Mucosa of gallbladder (tissue), 1 donor: ENCODE measurements at regions not wholly inside any gene's neighbourhood (a gene's known extent, or its start where the extent isn't known, plus 50 kb on each side); places are given as distances from the start of the nearest gene placed in this dataset.

ENCODE experiments used
- DNase-seq: peaks from one replicate; pipeline ENCODE4 v3.0.0-alpha.2; 2020; ENCODE audit warnings: low spot score
- donor health status: DM: no; HTN: no; CAD: no.

DNA sequence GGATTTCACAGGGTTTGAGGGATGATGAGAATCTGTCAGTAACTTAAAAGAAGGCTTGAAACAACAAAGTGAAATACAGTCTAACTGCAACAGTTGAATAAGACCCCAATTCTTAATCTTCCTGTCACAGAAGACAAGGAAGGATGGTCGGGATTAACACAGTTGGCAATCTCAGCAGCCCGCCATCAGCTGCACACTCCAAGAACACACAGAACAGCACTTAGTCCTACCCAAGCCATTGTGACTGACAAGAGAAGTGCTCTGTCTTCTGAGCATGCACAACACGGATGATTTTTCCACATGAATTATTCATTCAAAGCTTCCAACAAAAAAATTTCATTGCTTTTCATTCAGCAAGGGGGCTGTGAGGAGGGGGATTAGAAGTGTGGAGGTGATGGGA lies 576.1 kb downstream of the TLE4 start:
- no peak for DNase-seq

DNA sequence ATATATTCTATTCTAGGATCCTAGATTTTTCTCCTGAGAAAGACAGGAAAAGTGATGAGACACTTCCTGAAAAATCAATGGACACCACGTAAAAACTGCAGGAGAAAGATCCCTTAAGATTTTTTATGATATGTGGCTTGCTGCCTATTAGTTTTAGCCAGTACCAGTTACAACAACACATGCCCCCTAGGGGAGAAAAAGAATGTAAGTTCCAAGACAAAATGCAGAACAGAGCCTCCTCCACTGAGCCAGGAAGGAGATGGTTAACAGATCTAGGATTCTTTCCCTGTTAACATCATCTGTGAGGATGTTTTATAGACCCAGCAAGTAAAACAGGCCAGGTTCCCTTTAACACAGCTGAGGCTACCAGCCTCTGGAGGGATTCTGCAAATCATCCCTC lies 574.7 kb downstream of the TLE4 start:
- no peak for DNase-seq

DNA sequence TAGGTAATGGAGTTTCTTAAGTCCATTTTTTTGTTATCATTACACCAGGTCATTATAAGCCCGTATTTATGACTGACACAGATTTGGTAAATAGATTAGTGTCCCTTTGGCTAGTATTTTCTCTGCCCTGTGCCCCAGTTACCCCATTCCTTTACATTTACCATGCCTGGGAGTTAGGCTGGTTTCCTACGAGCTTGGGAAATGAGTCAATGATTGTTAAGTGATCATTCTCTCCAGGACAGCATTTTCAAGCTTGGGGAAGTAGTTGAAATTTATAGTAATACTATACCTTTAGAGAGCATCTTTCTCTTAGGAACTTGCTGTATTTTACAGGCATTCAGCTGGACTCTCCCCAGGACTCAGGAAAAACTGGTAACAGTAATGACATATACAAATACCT lies 573.1 kb downstream of the TLE4 start:
- no peak for DNase-seq

DNA sequence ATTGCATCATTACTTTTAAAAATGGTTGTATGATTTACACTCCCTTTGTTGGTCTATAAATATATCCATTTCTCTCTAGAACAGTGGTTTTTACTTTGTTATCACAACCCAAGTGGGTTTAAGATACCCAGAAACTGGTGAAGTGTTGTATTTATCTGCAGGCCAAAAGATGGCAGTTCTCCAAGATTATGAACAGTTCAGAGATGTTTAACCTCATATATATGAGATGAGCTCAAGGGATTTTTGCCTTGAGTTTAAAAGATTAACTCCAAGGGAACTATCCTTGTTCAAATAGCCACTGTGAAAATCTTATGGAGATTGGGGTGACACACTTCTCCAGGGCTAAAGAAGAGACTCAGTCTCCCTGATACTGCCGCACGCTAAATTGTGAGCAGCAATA lies 572.6 kb downstream of the TLE4 start:
- DNase-seq, result no peak

DNA sequence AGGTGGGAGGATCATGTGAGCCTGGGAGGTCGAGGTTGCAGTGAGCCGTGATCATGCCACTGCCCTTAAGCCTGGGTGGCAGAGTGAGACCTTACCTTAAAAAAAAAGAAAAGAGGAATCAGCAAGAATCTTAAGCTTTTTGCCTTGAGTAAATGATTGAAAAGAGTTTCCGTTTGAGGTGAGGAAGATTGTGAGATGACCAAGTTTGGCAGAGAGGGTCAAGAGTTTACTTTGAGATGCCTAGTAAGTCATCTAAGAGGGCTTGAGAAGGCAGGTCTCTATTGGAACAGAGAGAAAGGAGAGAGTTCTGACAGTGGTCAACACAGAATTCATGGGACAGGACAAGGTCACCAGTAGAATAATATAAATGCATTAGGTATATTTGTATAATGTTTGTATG lies 572.1 kb downstream of the TLE4 start:
- DNase-seq, result no peak

DNA sequence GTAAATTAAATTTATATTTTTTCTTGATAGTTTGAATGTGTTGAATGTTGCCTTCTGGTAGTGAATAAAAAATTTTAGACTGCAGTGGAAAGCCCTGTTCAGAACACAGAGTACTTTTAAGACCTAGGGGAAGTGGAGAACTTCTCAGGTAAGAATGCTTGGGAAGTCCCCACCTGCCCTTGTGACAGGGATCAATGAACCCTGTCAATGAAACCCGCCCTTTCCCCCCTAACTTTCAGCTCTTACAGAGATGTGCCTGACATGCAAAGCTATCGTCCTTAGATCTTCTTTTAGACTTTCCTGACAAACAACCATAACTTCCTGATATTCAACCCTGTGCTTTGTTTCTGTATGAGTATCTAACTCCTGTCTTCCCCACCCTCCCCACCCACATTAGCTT lies 562.7 kb downstream of the TLE4 start:
- no peak for DNase-seq

DNA sequence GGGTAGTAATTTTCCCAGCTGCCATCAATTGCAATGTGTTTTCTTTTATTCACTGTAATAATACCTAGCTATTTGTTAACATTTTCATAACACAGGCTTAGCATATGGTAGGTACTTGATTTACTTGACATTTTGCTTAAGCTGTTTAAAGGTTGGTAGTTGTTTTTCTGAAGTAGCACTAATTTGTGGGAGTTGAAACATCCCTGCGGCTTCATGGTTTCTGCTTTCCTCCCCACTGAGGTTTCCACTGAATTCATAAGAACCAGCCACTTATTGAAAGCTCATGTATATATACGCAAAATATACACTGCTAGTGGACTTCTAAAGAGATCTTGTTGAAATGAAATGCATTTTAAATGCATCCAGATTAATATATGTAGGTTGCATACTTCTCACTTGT lies 559.9 kb downstream of the TLE4 start:
- DNase-seq, result no peak

DNA sequence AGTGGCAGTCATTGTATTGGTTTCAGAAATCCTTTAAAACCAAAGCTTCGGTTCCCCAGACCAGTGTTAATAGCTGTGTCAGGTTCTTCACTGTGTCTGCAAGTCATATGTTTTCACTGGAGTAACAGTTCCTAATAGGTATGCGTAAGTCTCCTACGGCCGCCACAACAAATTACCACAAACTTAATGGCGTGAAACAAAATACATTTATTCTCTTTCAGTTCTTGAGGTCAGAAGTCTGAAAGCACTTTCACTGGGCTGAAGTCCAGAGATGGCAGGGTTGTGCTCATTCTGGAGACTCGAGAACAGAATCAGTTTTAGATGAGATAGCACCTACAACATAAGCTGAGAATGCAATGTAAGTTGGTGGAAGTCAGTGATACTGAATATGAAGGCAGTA lies 556.2 kb downstream of the TLE4 start:
- no peak for DNase-seq

DNA sequence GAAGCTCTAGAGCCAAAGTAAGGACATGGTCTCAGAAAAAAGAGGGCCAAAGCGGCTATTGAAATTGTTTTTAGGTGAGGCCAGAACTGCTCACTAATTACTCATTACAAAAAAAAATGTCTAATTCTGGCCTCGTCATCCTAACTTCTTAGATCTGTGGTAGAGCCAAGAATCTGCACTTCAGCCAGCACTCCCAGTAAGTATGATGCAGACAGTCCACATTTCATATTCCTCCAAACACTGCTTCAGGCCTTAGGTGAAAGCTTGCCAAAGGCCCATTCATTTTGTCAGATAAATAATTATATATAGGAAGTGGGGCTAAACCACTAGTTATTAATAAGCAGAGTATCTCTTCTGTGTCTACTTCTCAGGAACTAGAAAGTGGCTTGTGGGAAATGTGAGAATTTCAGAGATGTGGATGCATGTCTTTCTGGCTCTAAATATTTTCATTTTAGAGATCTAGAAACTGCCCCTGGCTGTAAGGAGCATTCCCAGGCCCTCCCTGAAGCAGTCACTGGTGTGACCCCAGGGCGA lies 554.0 kb downstream of the TLE4 start:
- DNase-seq, result no peak

DNA sequence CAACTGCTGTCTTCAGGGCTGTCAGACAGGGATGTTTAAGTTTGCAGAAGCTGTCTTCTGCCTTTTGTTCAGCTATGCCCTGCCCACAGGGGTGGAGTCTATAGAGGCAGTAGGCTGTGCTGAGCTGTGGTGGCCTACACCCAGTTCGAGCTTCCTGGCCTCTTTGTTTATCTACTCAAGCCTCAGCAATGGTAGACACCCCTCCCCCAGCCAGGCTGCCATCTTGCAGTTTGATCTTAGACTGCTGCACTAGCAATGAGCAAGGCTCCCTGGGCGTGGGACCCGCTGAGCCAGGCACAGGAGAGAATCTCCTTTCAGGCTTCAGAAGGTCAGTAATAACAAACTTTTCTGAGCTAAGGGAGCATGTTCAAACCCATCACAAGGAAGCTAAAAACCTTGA lies 545.3 kb downstream of the TLE4 start:
- DNase-seq, result no peak

DNA sequence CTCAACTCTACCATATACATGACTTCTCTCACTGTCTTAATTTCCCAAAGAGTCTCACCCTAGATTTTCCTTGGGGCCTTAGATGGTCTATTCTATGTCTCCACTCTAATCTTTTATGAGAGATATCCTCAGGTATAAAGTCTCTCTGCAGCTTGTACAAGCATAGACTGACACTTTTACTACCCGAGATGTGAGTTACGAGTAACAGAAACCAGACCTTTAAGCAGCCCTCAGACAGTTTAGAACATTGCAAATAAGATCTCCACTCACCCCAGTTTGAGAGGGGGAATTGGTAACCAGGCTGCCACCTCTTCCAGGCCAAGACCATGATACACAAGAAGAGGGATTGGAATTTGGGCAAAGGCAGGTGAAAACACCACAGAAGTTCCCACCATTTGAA lies 542.5 kb downstream of the TLE4 start:
- no peak for DNase-seq

DNA sequence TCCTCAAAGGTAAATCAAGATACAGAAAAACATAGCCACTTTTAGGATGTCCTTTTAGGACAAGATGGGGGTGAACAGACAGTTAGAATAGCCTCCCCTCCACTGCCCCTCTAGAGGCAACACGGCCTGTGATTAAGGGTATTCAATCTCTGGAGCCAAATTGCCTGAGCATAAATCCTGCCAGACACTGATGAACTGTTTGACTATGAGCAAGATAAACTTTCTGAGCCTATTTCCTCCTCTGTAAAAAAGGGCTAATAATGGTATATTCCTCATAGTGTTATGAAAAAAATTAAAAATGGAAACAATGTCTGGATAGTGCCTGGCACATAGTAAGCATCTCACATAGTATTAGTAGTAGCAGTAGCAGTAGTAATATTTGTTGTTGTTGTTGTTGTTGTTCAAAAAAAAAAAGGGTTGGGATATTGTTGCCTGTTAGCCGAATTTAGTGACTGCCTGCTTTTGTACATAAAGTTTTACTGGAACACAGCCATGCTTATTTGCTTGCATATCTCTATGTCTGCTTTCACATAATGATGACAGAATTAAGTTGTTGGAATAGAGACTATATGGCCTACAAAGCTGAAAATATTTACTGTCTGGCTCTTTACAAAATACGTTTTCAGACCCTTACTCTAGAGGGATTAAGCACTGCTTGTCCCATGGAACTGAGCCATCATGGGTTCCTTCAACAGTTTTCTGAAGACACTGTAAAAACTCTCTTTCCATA lies 536.3 kb downstream of the TLE4 start:
- no peak for DNase-seq

DNA sequence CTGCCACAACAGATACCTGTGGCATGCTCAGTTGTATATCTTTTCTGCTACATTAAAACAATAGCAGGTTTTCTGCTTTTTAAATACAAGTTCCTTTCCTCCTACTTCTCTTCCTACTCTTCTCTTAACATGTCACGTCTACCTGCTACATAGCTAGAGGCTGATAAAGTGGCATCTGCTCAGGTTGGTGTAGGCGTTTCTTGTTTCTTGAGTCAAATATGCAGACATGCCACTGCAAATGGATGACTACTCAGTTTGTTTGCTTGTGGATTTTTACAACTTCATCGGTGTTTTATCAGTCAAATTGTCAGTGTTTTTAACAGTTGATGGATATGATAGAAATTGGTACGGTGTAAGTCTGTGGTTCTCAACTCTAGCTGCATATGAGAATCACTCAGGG lies 525.7 kb downstream of the TLE4 start:
- DNase-seq, result no peak

DNA sequence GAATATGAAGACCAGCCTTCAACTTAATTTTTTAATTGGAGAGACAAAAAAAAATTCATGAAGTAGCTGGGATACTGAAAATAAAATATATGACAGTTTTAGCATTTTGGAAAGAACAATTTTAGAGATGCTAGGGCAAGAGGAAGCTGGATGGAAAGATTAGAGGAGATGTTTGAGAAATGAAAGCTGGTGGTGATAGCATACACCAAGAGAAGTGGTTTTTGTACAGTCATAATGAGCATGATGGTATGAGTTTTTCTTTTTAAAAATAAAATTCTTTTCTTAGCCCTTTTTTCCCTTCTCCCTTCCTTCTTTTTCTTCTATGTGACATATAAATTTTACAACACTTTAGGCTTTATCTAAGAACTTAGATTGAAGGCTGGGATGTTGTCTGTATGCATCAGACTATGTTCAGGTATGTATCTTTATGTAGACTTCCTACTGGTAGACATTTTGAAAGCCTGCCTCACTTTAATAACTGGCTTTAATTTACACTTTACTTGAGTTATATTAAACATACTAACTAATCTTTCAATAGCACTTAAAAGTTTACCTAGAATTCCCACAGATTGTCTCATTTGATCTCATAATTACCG lies 522.5 kb downstream of the TLE4 start:
- no peak for DNase-seq

DNA sequence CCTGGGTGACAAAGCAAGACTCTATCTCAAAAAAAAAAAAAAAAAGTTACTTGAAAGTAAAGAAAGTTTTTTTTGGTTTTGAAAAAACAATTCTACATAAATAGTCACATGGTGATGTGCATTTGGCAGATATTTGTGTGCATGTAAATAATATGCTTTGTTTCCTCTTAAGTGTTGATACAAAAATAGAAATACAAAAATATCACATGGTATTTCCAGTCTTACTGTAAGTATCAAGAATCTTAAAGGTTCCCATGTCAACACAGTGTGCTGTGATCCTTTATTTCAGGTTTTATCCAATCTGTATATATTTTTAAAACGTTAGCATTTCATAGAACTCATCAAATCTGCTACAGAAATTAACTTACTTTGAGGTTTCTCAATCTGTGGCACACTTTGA lies 521.9 kb downstream of the TLE4 start:
- DNase-seq, result no peak

DNA sequence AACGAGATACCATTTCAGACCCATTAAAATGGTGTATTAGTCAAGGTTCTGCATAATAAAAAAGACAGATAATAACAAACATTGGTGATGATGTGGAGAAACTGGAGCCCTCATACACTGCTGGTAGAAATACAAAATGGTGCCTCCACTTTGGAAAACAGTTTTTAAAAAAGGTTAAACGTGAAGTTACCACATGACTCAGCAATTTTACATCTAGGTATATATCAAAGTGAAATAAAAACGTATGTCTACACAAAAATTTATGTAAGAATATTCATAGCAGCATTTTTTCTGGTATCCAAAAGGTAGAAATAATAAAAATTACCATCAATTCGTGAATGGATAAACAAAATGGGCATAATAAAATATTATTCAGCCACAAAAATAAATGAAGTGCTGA lies 519.8 kb downstream of the TLE4 start:
- DNase-seq, result no peak

DNA sequence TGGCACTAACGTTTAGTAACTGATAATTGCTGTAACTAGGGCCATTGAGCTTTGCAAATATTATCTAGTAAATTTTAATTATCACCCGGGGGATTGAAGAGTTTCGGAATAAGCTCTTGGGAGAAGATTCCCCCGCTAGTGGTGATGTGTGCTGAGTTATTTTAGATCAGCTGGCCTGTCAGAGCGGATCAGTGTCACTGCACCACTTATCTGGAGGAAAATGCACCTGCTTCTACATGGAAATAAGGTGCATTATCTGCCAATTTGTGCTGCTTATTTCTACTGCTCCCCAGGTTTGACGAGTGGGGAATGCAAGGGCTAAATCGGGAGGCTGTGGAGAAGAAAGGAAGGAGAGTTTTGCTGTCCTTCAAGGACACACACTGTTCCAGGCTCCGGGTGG lies 518.6 kb downstream of the TLE4 start:
- DNase-seq, result no peak

DNA sequence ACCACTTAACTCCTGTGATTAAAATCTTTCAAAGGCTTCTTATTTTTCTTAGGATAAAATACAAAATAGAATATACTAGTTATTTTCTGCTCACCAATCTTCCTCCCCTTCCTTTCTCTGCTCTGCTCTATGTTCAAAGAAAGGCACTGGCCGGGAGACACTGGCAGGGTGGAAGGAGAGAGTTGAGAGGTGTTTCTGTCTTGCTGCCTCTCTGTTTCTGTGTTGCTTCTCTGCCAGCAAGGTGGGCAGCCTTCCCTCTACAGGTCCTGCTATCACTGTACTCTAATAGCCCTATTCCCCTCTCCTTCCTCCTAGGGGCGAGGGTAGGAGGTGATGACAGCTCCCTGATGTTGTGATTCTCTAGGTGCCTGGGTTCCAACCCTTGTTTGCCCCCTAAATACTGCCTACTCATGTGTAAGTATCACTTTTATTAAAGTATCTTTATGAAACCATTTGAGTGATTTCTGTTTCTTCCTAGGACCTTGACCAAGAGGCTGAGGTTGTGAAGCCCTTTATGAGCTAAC lies 515.1 kb downstream of the TLE4 start:
- DNase-seq, result no peak

DNA sequence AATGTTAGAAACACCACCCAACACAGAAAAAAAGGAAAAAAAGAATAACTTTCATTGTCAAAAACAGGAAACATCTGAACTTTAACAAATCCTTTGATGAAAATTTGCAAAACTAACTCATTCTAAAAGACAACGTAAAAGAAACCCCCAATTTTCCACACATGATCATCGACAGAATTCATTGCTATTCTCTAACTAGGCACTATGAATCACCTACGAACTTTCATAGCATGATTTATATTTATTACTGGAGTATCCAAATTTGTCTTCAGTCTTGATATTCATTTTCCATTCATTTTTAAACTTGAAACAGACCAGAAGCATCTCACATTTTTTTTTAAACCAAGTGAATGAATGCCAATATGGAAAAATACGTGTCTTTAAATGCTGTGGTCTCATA lies 514.6 kb downstream of the TLE4 start:
- no peak for DNase-seq

DNA sequence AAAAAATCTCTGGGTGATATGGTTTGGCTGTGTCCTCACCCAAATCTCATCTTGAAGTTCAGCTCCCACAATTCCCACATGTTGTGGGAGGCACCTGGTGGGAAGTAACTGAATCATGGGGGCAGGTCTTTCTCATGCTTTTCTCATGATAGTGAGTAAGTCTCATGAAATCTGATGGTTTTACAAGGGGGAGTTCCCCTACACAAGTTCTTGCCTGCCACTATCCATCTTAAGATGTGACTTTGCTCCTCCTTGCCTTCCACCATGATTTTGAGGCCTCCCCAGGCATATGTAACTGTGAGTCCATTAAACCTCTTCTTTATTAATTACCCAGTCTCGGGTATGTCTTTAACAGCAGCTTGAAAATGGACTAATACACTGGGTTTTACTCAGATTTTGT lies 513.9 kb downstream of the TLE4 start:
- DNase-seq, result no peak

DNA sequence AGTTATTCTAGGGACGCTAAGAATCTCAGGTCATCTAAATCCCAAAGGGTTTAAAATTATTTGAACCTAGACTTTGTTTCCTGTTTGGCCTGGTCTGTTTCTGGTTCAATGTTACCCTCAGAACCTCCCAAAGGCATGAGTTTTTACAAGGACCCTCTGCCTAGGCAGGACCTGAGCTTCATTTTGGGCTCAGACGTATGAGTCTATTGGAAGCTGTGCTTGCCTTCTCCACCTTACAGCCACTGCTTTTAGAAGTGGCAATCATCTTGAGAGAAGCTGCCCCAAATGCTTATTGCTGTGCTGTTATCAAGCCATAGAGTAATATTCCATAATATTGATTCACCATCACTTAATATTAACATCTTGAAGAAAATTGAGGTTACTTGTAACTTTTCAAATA lies 510.4 kb downstream of the TLE4 start:
- no peak for DNase-seq

DNA sequence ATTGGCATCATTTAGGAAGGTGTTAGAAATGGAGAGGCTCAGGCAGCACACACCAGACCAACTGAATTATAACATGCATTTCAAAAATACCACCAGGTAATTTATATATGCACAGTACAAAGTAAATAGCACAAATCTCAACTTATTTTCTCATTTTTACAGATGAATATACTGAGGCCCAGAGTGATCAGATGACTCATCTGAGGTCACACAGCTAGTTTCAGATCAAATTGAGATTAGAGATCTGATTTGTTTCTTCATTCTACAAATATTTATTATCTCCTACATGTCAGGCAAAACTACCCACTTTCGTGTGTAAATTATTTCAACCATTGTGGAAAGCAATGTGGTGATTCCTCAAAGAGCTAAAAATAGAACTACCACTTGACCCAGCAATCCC lies 507.1 kb downstream of the TLE4 start:
- DNase-seq, result no peak

DNA sequence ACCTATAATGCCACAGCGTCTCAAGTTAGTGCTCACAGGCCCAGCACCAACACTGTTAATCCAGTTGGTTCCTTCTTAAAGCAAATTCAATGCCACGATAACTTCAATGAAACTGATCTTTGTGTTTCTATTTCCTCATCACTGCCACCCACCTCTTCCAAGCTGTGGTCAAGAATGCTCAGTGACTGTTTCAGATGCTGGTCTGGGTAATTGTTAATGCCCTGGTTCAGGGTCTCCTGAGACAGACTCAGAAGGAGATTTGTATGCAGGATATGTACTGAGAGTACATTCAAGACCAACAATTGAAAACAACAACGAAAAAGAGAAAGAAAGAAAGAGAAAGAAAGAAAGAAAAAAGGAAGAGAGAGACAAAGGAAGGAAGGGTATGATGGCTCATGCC lies 505.3 kb downstream of the TLE4 start:
- DNase-seq, result no peak

DNA sequence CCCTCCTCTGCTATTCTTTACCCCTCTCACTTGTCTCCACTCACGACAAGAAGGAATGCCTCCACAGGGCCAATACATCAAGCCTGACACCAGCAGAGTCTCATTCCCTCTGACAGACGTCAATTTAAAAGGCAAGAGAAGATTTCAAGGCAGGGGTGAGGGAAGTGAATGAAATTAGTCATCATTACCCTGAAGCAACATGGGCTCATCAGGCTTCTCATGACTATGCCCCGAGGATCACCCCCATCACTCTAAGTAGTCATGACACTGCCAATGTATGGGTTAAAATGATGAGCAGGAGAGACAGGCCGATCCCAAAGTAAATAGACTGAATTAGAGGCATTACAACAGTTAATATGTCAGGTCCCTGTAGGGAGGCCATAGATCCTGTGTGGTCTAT lies 504.4 kb downstream of the TLE4 start:
- DNase-seq, result no peak
